ENCODE measurements at regions not wholly inside any gene's neighbourhood (a gene's known extent, or its start where the extent isn't known, plus 50 kb on each side); places are given as distances from the start of the nearest gene placed in this dataset.

DNA sequence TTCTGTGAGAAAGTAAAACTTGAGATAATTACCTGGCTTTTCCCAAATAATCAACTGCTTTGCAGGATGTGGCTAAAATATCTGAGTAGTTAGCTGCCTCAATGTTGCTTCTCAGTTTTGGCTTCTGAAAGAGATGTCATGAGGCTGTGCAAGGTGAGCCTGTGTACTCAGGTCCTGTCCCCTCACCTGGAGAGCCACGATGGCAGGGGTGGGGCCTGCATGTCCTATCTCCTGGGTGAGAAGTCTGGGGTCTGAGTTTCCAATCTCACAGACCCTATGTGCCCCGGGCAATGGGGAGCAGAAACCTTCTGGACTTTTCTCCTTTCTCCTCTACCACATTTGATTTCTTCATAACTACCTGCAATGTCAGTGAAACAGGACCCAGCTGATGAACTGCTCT, 338.6 kb upstream of the B3GAT1 start:
- TF ChIP-seq EP300 (IDR thresholded peaks at IDR 0.05; ENCODE audit: low read depth) (no peak), POLR2A (IDR thresholded peaks at IDR 0.05) (no peak)
- TF ChIP-seq, protein P1, sequence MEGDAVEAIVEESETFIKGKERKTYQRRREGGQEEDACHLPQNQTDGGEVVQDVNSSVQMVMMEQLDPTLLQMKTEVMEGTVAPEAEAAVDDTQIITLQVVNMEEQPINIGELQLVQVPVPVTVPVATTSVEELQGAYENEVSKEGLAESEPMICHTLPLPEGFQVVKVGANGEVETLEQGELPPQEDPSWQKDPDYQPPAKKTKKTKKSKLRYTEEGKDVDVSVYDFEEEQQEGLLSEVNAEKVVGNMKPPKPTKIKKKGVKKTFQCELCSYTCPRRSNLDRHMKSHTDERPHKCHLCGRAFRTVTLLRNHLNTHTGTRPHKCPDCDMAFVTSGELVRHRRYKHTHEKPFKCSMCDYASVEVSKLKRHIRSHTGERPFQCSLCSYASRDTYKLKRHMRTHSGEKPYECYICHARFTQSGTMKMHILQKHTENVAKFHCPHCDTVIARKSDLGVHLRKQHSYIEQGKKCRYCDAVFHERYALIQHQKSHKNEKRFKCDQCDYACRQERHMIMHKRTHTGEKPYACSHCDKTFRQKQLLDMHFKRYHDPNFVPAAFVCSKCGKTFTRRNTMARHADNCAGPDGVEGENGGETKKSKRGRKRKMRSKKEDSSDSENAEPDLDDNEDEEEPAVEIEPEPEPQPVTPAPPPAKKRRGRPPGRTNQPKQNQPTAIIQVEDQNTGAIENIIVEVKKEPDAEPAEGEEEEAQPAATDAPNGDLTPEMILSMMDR (IDR thresholded peaks at IDR 0.05), result no peak
